ENCODE measurements at regions not wholly inside any gene's neighbourhood (a gene's known extent, or its start where the extent isn't known, plus 50 kb on each side); places are given as distances from the start of the nearest gene placed in this dataset.

DNA sequence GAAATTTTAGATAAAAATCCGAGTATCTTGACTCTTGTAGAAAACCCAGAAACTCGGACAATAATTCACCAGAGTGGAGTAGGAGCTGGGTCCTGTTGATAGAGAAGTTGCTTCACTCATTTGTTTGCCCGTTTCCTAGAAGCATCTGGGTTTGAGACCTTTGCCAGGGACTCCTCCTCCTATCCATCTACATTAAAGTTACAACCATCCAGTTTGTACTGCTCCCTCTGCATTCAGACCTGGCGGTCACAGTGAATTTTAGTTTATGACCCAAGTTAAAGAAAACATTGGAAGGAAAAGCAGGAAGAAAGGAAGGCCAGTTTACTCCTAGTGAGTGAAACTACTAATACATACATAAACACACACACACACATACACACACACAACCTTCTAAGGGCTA is 64.6 kb downstream of the CLDN17 start:
- H3K27ac ChIP-seq (ENCODE audit: low read depth in 1 of 2, low read length in 2 of 2): no peak overlapping the region
- H3K9ac ChIP-seq (ENCODE audit: low read depth in 1 of 2, low read length in 2 of 2): no peak overlapping the region
- 52% methylated on average over 4 of the region's 4 CpGs for WGBS
- H3K4me1 ChIP-seq (ENCODE audit: control insufficient read depth in 4 of 4, insufficient read depth in 4 of 4, low read length in 3 of 4): no peaks in the 10 kb centered on the region
- H3K27me3 ChIP-seq (ENCODE audit: control insufficient read depth in 4 of 4, insufficient read depth in 4 of 4, low read length in 3 of 4): no peaks in the 10 kb centered on the region
- DNase-seq (ENCODE audit: low spot score): no peak
- TF ChIP-seq FOXA2 (IDR thresholded peaks at IDR 0.05) (no peak), HNF4G (IDR thresholded peaks at IDR 0.05) (no peak)
- no peaks in the 10 kb centered on the region for H3K36me3 ChIP-seq (ENCODE audit: control insufficient read depth in 4 of 4, insufficient read depth in 3 of 4, low read depth in 1 of 4, low read length in 3 of 4)
- no peaks in the 10 kb centered on the region for H3K9me3 ChIP-seq (ENCODE audit: control insufficient read depth in 4 of 4, low read length in 3 of 4)
- H3K4me3 ChIP-seq (ENCODE audit: low read depth in 1 of 3, low read length in 3 of 3): no peak overlapping the region

GRCh38 chr21:30097791-30098190 is 68.8 kb downstream of the CLDN17 start:
- Histone ChIP-seq H3K27me3 (ENCODE audit: control insufficient read depth in 4 of 4, insufficient read depth in 4 of 4, low read length in 3 of 4) (no peaks in the 10 kb centered on the region), H3K9ac (ENCODE audit: low read depth in 1 of 2, low read length in 2 of 2) (no peak overlapping the region), H3K4me1 (ENCODE audit: control insufficient read depth in 4 of 4, insufficient read depth in 4 of 4, low read length in 3 of 4) (no peaks in the 10 kb centered on the region), H3K27ac (ENCODE audit: low read depth in 1 of 2, low read length in 2 of 2) (no peak overlapping the region), H3K36me3 (ENCODE audit: control insufficient read depth in 4 of 4, insufficient read depth in 3 of 4, low read depth in 1 of 4, low read length in 3 of 4) (no peaks in the 10 kb centered on the region), H3K4me3 (ENCODE audit: low read depth in 1 of 3, low read length in 3 of 3) (no peak overlapping the region), H3K9me3 (ENCODE audit: control insufficient read depth in 4 of 4, low read length in 3 of 4) (no peaks in the 10 kb centered on the region)
- no peak for TF ChIP-seq JUND (IDR thresholded peaks at IDR 0.05)
- no peak for TF ChIP-seq ATF3 (IDR thresholded peaks at IDR 0.05)
- no peak for TF ChIP-seq YY1 (IDR thresholded peaks at IDR 0.05)
- TF ChIP-seq HNF4A (conservative IDR thresholded peaks at IDR 0.05): no peak
- no peak for TF ChIP-seq HNF4G (IDR thresholded peaks at IDR 0.05)
- no peak for TF ChIP-seq REST (IDR thresholded peaks at IDR 0.05)
- TF ChIP-seq, protein P1, sequence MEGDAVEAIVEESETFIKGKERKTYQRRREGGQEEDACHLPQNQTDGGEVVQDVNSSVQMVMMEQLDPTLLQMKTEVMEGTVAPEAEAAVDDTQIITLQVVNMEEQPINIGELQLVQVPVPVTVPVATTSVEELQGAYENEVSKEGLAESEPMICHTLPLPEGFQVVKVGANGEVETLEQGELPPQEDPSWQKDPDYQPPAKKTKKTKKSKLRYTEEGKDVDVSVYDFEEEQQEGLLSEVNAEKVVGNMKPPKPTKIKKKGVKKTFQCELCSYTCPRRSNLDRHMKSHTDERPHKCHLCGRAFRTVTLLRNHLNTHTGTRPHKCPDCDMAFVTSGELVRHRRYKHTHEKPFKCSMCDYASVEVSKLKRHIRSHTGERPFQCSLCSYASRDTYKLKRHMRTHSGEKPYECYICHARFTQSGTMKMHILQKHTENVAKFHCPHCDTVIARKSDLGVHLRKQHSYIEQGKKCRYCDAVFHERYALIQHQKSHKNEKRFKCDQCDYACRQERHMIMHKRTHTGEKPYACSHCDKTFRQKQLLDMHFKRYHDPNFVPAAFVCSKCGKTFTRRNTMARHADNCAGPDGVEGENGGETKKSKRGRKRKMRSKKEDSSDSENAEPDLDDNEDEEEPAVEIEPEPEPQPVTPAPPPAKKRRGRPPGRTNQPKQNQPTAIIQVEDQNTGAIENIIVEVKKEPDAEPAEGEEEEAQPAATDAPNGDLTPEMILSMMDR (IDR thresholded peaks at IDR 0.05; ENCODE audit: low read depth, low read length, missing input control): no peak
- no peak for TF ChIP-seq SP1 (IDR thresholded peaks at IDR 0.05)
- no peak for TF ChIP-seq ZBTB33 (IDR thresholded peaks at IDR 0.05)
- TF ChIP-seq MAX (IDR thresholded peaks at IDR 0.05): no peak
- TF ChIP-seq TAF1 (conservative IDR thresholded peaks at IDR 0.05): no peak
- TF ChIP-seq RAD21 (IDR thresholded peaks at IDR 0.05): no peak
- TF ChIP-seq FOXA2 (IDR thresholded peaks at IDR 0.05): no peak
- no peak for TF ChIP-seq GABPA (IDR thresholded peaks at IDR 0.05 in 1 of 2, conservative IDR thresholded peaks at IDR 0.05 in 1 of 2)
- no peak for TF ChIP-seq FOXA1 (IDR thresholded peaks at IDR 0.05)
- no peak for TF ChIP-seq RXRA (IDR thresholded peaks at IDR 0.05)
- no peak for TF ChIP-seq NR2F2 (IDR thresholded peaks at IDR 0.05)
- DNase-seq (ENCODE audit: low spot score): no peak
- whole genome bisulfite sequencing: 81% methylated on average over 5 of the region's 5 CpGs
